GM23338 (cell line): ENCODE measurements at regions not wholly inside any gene's neighbourhood (a gene's known extent, or its start where the extent isn't known, plus 50 kb on each side); places are given as distances from the start of the nearest gene placed in this dataset.

Source experiments
- ATAC-seq: fragments of 200-7000 bp; cut with Tn5 transposase; 3 replicates; pipeline ENCODE4 v1.9.1; 2020
- DNase-seq: peaks from one replicate; pipeline ENCODE4 v3.0.0-alpha.2; 2015; ENCODE audit warnings: low spot score
- H2AFZ ChIP-seq: fragments of 200-600 bp; sonication (generic); 2 replicates; pipeline ENCODE4 v1.8.0; 2016; ENCODE audit warnings: antibody characterized with exemption, mild to moderate bottlenecking, moderate library complexity
- H3F3A ChIP-seq: fragments of 200-600 bp; sonication (generic); replicated peaks from 2 replicates; pipeline ENCODE4 v1.8.0; 2017; ENCODE audit warnings: antibody characterized with exemption, mixed run types, low read depth
- H3K27ac ChIP-seq: fragments of 200-600 bp; sonication (generic); 2 replicates; pipeline ENCODE4 v1.6.1; 2016; ENCODE audit warnings: low read depth
- H3K27me3 ChIP-seq: fragments of 200-600 bp; sonication (generic); 2 replicates; pipeline ENCODE4 v1.8.0; 2016; ENCODE audit warnings: mild to moderate bottlenecking, mixed run types, moderate library complexity; ENCODE audit not compliant: insufficient read depth
- H3K36me3 ChIP-seq: fragments of 200-600 bp; sonication (generic); 2 replicates; pipeline ENCODE4 v1.8.0; 2016; ENCODE audit warnings: mild to moderate bottlenecking; ENCODE audit not compliant: insufficient read depth
- H3K4me1 ChIP-seq: fragments of 200-600 bp; sonication (generic); 2 replicates; pipeline ENCODE4 v1.8.0; 2016; ENCODE audit warnings: mild to moderate bottlenecking, moderate library complexity; ENCODE audit not compliant: insufficient read depth
- H3K4me2 ChIP-seq: fragments of 200-600 bp; sonication (generic); 2 replicates; pipeline ENCODE4 v1.7.1; 2017; ENCODE audit warnings: mixed run types
- H3K4me3 ChIP-seq: fragments of 200-600 bp; sonication (generic); 2 replicates; pipeline ENCODE4 v1.6.1; 2016; ENCODE audit warnings: mixed run types
- H3K79me2 ChIP-seq: fragments of 200-600 bp; sonication (generic); replicated peaks from 2 replicates; pipeline ENCODE4 v1.8.0; 2017; ENCODE audit warnings: mild to moderate bottlenecking; ENCODE audit not compliant: insufficient read depth
- H3K9me2 ChIP-seq: fragments of 200-600 bp; sonication (generic); 2 replicates; pipeline ENCODE4 v1.8.0; 2017; ENCODE audit not compliant: insufficient read depth
- H4K20me1 ChIP-seq: fragments of 200-600 bp; sonication (generic); replicated peaks from 2 replicates; pipeline ENCODE4 v1.8.0; 2017; ENCODE audit warnings: mild to moderate bottlenecking; ENCODE audit not compliant: insufficient read depth
- H3K27ac Mint-ChIP-seq: 2 replicates; pipeline ENCODE4 v1.8.0; 2020; ENCODE audit warnings: inconsistent platforms, mild to moderate bottlenecking, moderate library complexity, mixed read lengths
- H3K27me3 Mint-ChIP-seq: 3 replicates; pipeline ENCODE4 v1.8.0; 2022; ENCODE audit warnings: low read depth, mild to moderate bottlenecking, moderate library complexity, mixed read lengths, inconsistent platforms; ENCODE audit not compliant: insufficient read depth, poor library complexity
- H3K36me3 Mint-ChIP-seq: 3 replicates; pipeline ENCODE4 v1.8.0; 2021; ENCODE audit warnings: low read depth, mild to moderate bottlenecking, inconsistent platforms, moderate library complexity, mixed read lengths
- H3K4me1 Mint-ChIP-seq: 3 replicates; pipeline ENCODE4 v1.8.0; 2020; ENCODE audit warnings: mild to moderate bottlenecking, inconsistent platforms, mixed read lengths
- H3K4me3 Mint-ChIP-seq: 3 replicates; pipeline ENCODE4 v1.8.0; 2021; ENCODE audit warnings: moderate library complexity, mild to moderate bottlenecking, inconsistent platforms, mixed read lengths
- H3K9me3 Mint-ChIP-seq: 3 replicates; pipeline ENCODE4 v1.8.0; 2020; ENCODE audit warnings: moderate library complexity, mild to moderate bottlenecking, inconsistent platforms, mixed read lengths
- CREB1 ChIP-seq: fragments of 250-450 bp; sonication (Bioruptor Pico); IDR thresholded peaks from 2 replicates; pipeline ENCODE4 v1.5.0; 2020; ENCODE audit warnings: low read depth, mild to moderate bottlenecking, moderate library complexity
- EZH2 ChIP-seq: fragments of 200-600 bp; sonication (generic); IDR thresholded peaks from one replicate; pipeline ENCODE4 v1.8.0; 2017; ENCODE audit warnings: antibody characterized with exemption, mild to moderate bottlenecking, low read depth; ENCODE audit not compliant: unreplicated experiment
- EZH2phosphoT487 ChIP-seq: fragments of 200-600 bp; sonication (generic); IDR thresholded peaks from one replicate; pipeline ENCODE4 v1.8.1; 2018; ENCODE audit warnings: antibody characterized with exemption; ENCODE audit not compliant: unreplicated experiment
- JUNB ChIP-seq: IDR thresholded peaks from one replicate; pipeline ENCODE4 v1.6.1; 2016; ENCODE audit warnings: antibody characterized with exemption; ENCODE audit not compliant: unreplicated experiment
- NANOG ChIP-seq: IDR thresholded peaks from 2 replicates; pipeline ENCODE4 v1.6.1; 2016; ENCODE audit warnings: antibody characterized with exemption, borderline replicate concordance
- POLR2AphosphoS5 ChIP-seq: IDR thresholded peaks from 2 replicates; pipeline ENCODE4 v1.6.1; 2016; ENCODE audit warnings: antibody characterized with exemption, low read depth
- STAT1 ChIP-seq: IDR thresholded peaks from one replicate; pipeline ENCODE4 v1.6.1; 2016; ENCODE audit warnings: antibody characterized with exemption; ENCODE audit not compliant: unreplicated experiment
- ZNF114 ChIP-seq: fragments of 250-450 bp; sonication (Bioruptor Pico); IDR thresholded peaks from 2 replicates; pipeline ENCODE4 v1.5.0; 2020; ENCODE audit warnings: mild to moderate bottlenecking, moderate library complexity
- ZNF331 ChIP-seq: fragments of 250-450 bp; sonication (Bioruptor Pico); IDR thresholded peaks from 2 replicates; pipeline ENCODE4 v1.5.0; 2020; ENCODE audit warnings: low read depth, mild to moderate bottlenecking, moderate library complexity
- TF ChIP-seq, protein P1 (sequence below): IDR thresholded peaks from one replicate; pipeline ENCODE4 v1.6.1; 2018; ENCODE audit warnings: antibody characterized with exemption; ENCODE audit not compliant: unreplicated experiment
- TF ChIP-seq, protein P2 (sequence below): fragments of 250-450 bp; sonication (Bioruptor Pico); IDR thresholded peaks from 2 replicates; pipeline ENCODE4 v1.5.0; 2020; ENCODE audit warnings: mild to moderate bottlenecking, moderate library complexity
- TF ChIP-seq, protein P3 (sequence below), 2 experiments: fragments of 200-600 bp in 1 of 2; sonication (generic) in 1 of 2; conservative IDR thresholded peaks; 2 replicates each; pipeline versions ENCODE4 v1.5.1 to v1.6.1; 2016 to 2017; ENCODE audit warnings: antibody characterized with exemption in 2 of 2, low read depth in 2 of 2, mild to moderate bottlenecking in 2 of 2, moderate library complexity in 1 of 2
- TF ChIP-seq, protein P4 (sequence below): IDR thresholded peaks from 2 replicates; pipeline ENCODE4 v1.6.1; 2016; ENCODE audit warnings: antibody characterized with exemption

DNA sequence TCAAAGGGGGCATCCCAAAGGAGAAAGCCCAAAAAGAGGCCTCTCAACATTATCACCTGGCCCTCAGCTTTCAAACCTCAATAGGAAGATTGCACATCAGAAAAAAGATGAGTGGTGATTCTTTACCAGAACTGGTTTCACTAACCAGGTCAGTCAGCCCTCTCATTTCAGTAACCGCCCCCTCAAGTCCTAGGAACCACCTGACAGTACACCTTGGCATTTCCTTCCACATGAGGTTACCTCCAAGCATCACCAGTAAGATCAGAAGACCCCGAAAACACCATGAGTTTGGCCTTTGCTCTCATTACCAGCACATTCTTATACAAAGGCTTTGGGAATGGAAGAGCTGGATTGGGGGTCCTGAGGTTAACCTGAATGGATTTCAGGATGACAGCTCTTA is 200.5 kb downstream of the SUCLA2 start:
- DNase-seq (no peak), ATAC-seq (no peak)
- peaks cover 3% of the 10 kb centered on the region; the same call in 1 of the 3 replicates for H3K36me3 Mint-ChIP-seq
- no peak overlapping the region for H3K4me3 Mint-ChIP-seq
- H3K4me2 ChIP-seq, result no peak overlapping the region
- no peak overlapping the region for H3K27ac Mint-ChIP-seq
- H4K20me1 ChIP-seq, result no peaks in the 10 kb centered on the region
- no peak overlapping the region for H3K27ac ChIP-seq
- TF ChIP-seq JUNB (no peak), EZH2 (no peak), ZNF331 (CRISPR knock-in tag) (no peak), CREB1 (no peak), EZH2phosphoT487 (no peak), STAT1 (no peak), ZNF114 (CRISPR knock-in tag) (no peak), POLR2AphosphoS5 (no peak), NANOG (no peak)
- TF ChIP-seq, protein P1, sequence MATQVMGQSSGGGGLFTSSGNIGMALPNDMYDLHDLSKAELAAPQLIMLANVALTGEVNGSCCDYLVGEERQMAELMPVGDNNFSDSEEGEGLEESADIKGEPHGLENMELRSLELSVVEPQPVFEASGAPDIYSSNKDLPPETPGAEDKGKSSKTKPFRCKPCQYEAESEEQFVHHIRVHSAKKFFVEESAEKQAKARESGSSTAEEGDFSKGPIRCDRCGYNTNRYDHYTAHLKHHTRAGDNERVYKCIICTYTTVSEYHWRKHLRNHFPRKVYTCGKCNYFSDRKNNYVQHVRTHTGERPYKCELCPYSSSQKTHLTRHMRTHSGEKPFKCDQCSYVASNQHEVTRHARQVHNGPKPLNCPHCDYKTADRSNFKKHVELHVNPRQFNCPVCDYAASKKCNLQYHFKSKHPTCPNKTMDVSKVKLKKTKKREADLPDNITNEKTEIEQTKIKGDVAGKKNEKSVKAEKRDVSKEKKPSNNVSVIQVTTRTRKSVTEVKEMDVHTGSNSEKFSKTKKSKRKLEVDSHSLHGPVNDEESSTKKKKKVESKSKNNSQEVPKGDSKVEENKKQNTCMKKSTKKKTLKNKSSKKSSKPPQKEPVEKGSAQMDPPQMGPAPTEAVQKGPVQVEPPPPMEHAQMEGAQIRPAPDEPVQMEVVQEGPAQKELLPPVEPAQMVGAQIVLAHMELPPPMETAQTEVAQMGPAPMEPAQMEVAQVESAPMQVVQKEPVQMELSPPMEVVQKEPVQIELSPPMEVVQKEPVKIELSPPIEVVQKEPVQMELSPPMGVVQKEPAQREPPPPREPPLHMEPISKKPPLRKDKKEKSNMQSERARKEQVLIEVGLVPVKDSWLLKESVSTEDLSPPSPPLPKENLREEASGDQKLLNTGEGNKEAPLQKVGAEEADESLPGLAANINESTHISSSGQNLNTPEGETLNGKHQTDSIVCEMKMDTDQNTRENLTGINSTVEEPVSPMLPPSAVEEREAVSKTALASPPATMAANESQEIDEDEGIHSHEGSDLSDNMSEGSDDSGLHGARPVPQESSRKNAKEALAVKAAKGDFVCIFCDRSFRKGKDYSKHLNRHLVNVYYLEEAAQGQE, result no peak
- TF ChIP-seq, protein P2, sequence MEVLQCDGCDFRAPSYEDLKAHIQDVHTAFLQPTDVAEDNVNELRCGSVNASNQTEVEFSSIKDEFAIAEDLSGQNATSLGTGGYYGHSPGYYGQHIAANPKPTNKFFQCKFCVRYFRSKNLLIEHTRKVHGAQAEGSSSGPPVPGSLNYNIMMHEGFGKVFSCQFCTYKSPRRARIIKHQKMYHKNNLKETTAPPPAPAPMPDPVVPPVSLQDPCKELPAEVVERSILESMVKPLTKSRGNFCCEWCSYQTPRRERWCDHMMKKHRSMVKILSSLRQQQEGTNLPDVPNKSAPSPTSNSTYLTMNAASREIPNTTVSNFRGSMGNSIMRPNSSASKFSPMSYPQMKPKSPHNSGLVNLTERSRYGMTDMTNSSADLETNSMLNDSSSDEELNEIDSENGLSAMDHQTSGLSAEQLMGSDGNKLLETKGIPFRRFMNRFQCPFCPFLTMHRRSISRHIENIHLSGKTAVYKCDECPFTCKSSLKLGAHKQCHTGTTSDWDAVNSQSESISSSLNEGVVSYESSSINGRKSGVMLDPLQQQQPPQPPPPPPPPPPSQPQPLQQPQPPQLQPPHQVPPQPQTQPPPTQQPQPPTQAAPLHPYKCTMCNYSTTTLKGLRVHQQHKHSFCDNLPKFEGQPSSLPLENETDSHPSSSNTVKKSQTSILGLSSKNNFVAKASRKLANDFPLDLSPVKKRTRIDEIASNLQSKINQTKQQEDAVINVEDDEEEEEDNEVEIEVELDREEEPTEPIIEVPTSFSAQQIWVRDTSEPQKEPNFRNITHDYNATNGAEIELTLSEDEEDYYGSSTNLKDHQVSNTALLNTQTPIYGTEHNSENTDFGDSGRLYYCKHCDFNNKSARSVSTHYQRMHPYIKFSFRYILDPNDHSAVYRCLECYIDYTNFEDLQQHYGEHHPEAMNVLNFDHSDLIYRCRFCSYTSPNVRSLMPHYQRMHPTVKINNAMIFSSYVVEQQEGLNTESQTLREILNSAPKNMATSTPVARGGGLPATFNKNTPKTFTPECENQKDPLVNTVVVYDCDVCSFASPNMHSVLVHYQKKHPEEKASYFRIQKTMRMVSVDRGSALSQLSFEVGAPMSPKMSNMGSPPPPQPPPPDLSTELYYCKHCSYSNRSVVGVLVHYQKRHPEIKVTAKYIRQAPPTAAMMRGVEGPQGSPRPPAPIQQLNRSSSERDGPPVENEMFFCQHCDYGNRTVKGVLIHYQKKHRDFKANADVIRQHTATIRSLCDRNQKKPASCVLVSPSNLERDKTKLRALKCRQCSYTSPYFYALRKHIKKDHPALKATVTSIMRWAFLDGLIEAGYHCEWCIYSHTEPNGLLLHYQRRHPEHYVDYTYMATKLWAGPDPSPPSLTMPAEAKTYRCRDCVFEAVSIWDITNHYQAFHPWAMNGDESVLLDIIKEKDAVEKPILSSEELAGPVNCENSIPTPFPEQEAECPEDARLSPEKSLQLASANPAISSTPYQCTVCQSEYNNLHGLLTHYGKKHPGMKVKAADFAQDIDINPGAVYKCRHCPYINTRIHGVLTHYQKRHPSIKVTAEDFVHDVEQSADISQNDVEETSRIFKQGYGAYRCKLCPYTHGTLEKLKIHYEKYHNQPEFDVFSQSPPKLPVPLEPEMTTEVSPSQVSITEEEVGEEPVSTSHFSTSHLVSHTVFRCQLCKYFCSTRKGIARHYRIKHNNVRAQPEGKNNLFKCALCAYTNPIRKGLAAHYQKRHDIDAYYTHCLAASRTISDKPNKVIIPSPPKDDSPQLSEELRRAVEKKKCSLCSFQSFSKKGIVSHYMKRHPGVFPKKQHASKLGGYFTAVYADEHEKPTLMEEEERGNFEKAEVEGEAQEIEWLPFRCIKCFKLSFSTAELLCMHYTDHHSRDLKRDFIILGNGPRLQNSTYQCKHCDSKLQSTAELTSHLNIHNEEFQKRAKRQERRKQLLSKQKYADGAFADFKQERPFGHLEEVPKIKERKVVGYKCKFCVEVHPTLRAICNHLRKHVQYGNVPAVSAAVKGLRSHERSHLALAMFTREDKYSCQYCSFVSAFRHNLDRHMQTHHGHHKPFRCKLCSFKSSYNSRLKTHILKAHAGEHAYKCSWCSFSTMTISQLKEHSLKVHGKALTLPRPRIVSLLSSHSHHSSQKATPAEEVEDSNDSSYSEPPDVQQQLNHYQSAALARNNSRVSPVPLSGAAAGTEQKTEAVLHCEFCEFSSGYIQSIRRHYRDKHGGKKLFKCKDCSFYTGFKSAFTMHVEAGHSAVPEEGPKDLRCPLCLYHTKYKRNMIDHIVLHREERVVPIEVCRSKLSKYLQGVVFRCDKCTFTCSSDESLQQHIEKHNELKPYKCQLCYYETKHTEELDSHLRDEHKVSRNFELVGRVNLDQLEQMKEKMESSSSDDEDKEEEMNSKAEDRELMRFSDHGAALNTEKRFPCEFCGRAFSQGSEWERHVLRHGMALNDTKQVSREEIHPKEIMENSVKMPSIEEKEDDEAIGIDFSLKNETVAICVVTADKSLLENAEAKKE (CRISPR knock-in tag), result no peak
- TF ChIP-seq, protein P3, sequence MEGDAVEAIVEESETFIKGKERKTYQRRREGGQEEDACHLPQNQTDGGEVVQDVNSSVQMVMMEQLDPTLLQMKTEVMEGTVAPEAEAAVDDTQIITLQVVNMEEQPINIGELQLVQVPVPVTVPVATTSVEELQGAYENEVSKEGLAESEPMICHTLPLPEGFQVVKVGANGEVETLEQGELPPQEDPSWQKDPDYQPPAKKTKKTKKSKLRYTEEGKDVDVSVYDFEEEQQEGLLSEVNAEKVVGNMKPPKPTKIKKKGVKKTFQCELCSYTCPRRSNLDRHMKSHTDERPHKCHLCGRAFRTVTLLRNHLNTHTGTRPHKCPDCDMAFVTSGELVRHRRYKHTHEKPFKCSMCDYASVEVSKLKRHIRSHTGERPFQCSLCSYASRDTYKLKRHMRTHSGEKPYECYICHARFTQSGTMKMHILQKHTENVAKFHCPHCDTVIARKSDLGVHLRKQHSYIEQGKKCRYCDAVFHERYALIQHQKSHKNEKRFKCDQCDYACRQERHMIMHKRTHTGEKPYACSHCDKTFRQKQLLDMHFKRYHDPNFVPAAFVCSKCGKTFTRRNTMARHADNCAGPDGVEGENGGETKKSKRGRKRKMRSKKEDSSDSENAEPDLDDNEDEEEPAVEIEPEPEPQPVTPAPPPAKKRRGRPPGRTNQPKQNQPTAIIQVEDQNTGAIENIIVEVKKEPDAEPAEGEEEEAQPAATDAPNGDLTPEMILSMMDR (conservative IDR thresholded peaks at IDR 0.05; ENCODE audit: low read depth in 2 of 2), result no peak
- TF ChIP-seq, protein P4, sequence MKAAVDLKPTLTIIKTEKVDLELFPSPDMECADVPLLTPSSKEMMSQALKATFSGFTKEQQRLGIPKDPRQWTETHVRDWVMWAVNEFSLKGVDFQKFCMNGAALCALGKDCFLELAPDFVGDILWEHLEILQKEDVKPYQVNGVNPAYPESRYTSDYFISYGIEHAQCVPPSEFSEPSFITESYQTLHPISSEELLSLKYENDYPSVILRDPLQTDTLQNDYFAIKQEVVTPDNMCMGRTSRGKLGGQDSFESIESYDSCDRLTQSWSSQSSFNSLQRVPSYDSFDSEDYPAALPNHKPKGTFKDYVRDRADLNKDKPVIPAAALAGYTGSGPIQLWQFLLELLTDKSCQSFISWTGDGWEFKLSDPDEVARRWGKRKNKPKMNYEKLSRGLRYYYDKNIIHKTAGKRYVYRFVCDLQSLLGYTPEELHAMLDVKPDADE, result no peak
- peaks cover 8% of the 10 kb centered on the region for H3K9me3 Mint-ChIP-seq
- no peak overlapping the region for H3K4me3 ChIP-seq
- no peaks in the 10 kb centered on the region for H3K4me1 ChIP-seq
- H3K9me2 ChIP-seq, result no peaks in the 10 kb centered on the region
- H2AFZ ChIP-seq, result no peak overlapping the region
- no peaks in the 10 kb centered on the region for H3K79me2 ChIP-seq
- no peaks in the 10 kb centered on the region for H3K36me3 ChIP-seq
- no peaks in the 10 kb centered on the region for H3K27me3 ChIP-seq
- no peaks in the 10 kb centered on the region for H3F3A ChIP-seq
- H3K4me1 Mint-ChIP-seq, result no peaks in the 10 kb centered on the region
- peaks cover 1% of the 10 kb centered on the region for H3K27me3 Mint-ChIP-seq
